ENCODE measurements at regions not wholly inside any gene's neighbourhood (a gene's known extent, or its start where the extent isn't known, plus 50 kb on each side); places are given as distances from the start of the nearest gene placed in this dataset.

DNA sequence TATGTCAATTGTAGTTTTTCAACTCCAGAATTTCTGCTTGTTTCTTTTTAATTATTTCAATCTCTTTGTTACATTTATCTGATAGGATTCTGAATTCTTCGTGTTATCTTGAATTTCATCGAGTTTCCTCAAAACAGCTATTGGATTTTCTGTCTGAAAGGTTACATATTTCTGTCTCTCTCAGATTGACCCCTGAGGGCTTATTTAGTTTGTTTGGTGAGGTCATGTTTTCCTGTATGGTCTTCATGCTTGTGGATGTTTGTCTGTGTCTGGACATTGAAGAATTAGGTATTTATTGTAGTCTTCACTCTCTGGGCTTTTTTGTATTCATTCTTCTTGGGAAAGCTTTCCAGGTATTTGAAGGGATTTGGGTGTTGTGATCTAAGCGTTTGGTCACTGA lies 85.6 kb downstream of the SNAPC1 start:
- in situ Hi-C loops (cut with HindIII; ENCODE audit: low pct_unique_long_range_greater_than_20kb, low sequenced_read_pairs), result no loop called here
- DNase-seq (ENCODE audit: low read depth), result no peak

DNA sequence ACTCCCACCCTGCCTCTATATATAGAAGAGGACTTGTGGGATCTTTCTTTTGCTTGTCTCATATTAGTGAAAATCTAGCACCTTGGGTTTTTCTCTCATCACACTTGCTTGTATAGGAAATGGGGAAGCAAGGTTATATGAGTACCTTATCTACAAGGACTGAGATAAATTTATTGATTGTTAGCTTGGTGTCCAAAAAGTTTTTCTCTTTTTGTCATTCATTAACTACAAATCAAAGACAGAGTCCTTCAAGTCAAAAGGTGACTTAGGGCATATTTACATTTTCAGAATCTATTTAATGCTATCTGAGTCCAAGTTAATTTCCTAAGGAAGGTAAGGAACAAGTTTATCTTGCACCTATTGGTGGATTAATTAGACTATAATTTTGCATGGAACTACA lies 92.7 kb downstream of the SNAPC1 start:
- no peak for DNase-seq (ENCODE audit: low read depth)
- in situ Hi-C loops (cut with HindIII; ENCODE audit: low pct_unique_long_range_greater_than_20kb, low sequenced_read_pairs), result no loop called here

- peak; percentile 23 for DNase-seq (ENCODE audit: low read depth)
- in situ Hi-C loops (cut with HindIII; ENCODE audit: low pct_unique_long_range_greater_than_20kb, low sequenced_read_pairs), result no loop called here
Measured at GRCh38 chr14:61860294-61860918, 98.2 kb downstream of the SNAPC1 start.

DNA sequence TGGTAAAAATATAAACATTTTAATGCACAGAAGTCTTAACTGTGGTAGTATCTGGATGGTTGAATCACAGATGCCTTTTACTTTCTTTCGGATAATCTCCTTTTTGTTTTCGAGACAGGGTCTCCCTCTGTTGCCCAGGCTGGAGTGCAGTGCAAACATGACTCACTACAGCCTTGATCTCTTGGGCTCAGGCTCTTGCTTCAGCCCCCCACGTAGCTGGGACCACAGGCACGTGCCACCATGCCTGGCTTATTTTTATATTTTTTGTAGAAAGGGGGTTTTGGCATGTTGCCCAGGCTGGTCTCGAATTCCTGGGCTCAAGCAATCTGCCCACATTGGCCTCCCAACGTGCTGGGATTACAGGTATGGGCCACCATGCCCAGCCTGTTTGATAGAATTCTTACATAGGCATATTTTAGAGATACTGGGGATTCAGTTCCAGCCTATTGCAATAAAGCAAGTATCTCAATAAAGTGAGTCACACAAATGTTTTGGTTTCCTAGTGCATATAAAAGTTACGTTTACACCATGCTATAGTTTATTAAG lies 99.2 kb downstream of the SNAPC1 start:
- in situ Hi-C loops (cut with HindIII; ENCODE audit: low pct_unique_long_range_greater_than_20kb, low sequenced_read_pairs), result no loop called here
- no peak for DNase-seq (ENCODE audit: low read depth)

GRCh38 chr14:61864329-61864898 lies 102.2 kb downstream of the SNAPC1 start:
- in situ Hi-C loops (cut with HindIII; ENCODE audit: low pct_unique_long_range_greater_than_20kb, low sequenced_read_pairs), result no loop called here

DNA sequence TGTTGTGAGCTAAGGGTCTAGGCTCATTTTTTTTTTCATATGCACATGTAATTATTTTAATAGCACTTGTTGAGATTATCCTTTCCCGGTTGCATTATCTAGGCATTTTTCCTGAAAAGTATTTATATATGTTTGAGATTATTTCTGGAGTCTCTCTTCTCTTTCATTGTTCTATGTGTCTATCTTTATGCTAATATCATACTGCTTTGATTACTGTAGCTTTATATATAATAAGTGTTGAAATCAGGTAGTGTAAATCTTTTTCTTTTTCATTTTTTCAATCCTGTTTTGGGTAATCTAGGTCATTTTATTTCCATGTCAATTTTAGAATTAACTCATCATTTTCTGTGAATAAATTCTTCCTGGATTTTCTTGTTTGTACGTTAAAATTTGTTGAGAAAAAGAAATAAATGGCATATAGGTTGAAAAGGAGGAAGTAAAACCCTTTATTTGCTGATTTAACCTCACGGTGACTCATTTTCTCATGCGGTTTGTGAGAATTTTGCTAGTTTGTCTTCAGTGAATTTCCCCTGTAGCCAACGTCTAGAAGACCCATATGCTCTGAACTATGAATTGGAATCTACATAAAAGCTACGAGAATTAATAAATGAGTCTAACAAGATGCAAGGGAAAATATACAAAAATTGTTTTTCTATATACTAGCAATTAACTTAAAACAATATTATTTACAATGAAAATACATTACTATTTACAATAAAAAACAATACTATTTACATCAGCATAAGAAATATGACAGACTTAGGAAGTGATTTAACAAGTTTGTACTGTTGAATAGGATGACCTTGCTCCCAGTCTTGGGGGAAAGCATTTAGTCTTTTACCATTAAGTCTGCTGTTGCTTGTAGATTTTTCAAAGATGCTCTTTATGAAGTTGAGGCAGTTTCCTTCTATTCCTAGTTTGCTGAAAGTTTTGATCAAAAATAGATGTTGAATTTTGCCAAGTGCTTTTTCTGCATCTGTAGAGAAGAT lies 105.0 kb downstream of the SNAPC1 start:
- in situ Hi-C loops (cut with HindIII; ENCODE audit: low pct_unique_long_range_greater_than_20kb, low sequenced_read_pairs), result no loop called here
- peak; percentile 18 for DNase-seq (ENCODE audit: low read depth)

More at GRCh38 chr14:61864329-61864898, 102.2 kb downstream of the SNAPC1 start:
- no peak for DNase-seq (ENCODE audit: low read depth)

GRCh38 chr14:61868846-61869245 lies 106.6 kb downstream of the SNAPC1 start:
- in situ Hi-C loops (cut with HindIII; ENCODE audit: low pct_unique_long_range_greater_than_20kb, low sequenced_read_pairs), result no loop called here
- DNase-seq (ENCODE audit: low read depth), result no peak

DNA sequence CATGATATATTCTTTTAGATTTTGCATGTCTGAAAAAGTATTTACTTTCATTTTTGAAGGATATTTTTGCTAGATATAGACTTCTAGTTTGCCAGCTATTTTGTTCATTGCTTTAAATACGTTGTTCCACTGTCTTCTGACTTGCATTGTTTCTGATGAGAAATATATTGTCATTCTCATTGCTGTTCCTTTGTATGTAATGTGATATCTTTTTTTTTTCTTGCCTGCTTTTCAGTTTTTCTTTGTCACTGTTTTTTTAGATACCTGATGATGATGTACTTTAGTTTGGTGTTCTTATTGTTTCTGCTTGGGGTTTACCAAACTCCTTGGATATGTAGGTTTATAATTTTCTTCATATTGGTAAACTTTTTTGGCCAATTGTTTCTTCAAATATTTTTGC lies 107.9 kb downstream of the SNAPC1 start:
- in situ Hi-C loops (cut with HindIII; ENCODE audit: low pct_unique_long_range_greater_than_20kb, low sequenced_read_pairs), result no loop called here
- no peak for DNase-seq (ENCODE audit: low read depth)

- in situ Hi-C loops (cut with HindIII; ENCODE audit: low pct_unique_long_range_greater_than_20kb, low sequenced_read_pairs), result no loop called here
Measured at GRCh38 chr14:61872452-61872851, 110.2 kb downstream of the SNAPC1 start.

GRCh38 chr14:61875483-61875882 lies 113.3 kb downstream of the SNAPC1 start:
- in situ Hi-C loops (cut with HindIII; ENCODE audit: low pct_unique_long_range_greater_than_20kb, low sequenced_read_pairs), result no loop called here

More at GRCh38 chr14:61872452-61872851, 110.2 kb downstream of the SNAPC1 start:
- no peak for DNase-seq (ENCODE audit: low read depth)

DNA sequence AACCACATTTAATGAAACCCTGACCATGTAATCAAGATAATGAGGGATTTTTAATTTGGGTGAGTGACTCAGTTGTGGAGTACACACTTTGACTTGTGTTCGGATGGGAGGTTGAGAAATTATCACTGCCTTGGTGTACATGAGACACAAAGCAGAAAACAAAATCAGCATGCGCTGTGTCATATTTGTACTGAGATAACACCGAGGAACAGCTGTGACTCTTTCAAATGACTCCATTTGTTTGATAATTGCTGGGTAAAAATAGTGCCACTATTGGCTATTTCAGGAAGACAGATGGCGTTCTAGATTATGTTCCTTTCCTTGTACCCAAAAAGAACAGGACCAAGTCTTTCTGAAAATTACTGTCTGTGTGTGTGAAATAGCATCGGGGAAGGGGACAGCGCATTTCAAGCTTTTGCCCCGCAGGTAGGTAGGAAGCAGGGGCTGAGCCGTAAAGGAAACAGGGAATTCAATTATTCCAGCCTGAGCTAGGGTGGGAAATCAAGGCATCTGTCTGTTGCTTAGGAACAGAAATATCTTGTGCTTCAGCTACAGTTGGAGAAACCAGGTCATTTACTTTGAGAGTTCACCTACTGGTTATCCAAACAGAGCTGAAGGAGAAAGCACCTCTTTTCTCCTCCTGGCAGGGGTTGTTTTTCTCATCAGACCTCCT lies 114.3 kb downstream of the SNAPC1 start:
- in situ Hi-C loops (cut with HindIII; ENCODE audit: low pct_unique_long_range_greater_than_20kb, low sequenced_read_pairs), result no loop called here
- DNase-seq (ENCODE audit: low read depth), result no peak

More at GRCh38 chr14:61875483-61875882, 113.3 kb downstream of the SNAPC1 start:
- DNase-seq (ENCODE audit: low read depth), result no peak

DNA sequence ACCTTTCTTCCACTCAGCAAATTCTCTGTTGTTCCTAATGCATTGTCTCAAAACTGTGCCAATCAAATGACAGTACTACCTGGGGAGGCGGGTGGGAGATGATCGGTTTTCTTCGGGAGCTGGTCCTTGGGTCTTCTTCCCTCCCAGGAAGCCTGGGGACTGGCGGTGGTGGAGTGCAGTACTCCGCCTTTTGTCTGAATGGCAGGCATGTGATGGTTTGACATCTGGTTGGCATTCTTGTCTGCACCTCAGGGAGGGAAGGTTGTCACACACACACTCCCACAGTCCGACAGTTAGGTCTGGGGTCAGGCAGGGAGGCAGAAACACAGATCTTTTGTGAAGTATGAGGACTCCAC lies 114.8 kb downstream of the SNAPC1 start:
- in situ Hi-C loops (cut with HindIII; ENCODE audit: low pct_unique_long_range_greater_than_20kb, low sequenced_read_pairs), result no loop called here
- no peak for DNase-seq (ENCODE audit: low read depth)

GRCh38 chr14:61877768-61878167 lies 115.5 kb downstream of the SNAPC1 start:
- no peak for DNase-seq (ENCODE audit: low read depth)
- in situ Hi-C loops (cut with HindIII; ENCODE audit: low pct_unique_long_range_greater_than_20kb, low sequenced_read_pairs), result no loop called here

GRCh38 chr14:61878931-61879330 lies 116.7 kb downstream of the SNAPC1 start:
- DNase-seq (ENCODE audit: low read depth), result no peak

DNA sequence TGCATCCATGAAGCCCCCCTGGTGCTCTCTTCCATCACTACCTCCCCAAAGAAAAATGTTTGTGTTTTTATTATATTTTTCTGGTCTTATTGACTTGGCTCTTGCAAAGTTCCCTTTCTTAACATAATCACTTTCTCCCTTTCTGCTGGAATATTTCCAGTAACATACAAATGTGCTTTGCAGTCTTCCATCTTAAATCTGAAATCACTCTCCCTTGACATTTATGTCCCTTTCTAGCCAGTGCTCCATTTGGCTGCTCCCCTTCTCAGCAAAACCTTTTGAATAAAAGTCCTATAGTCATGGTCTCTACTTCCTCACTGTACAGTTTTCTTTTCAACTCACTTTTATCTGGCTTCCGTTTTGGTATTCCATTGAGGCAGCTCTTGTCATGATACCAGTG lies 118.8 kb downstream of the SNAPC1 start:
- no peak for DNase-seq (ENCODE audit: low read depth)
- in situ Hi-C loops (cut with HindIII; ENCODE audit: low pct_unique_long_range_greater_than_20kb, low sequenced_read_pairs), result no loop called here

More at GRCh38 chr14:61878931-61879330, 116.7 kb downstream of the SNAPC1 start:
- in situ Hi-C loops (cut with HindIII; ENCODE audit: low pct_unique_long_range_greater_than_20kb, low sequenced_read_pairs), result no loop called here

- in situ Hi-C loops (cut with HindIII; ENCODE audit: low pct_unique_long_range_greater_than_20kb, low sequenced_read_pairs), result no loop called here
- no peak for DNase-seq (ENCODE audit: low read depth)
Measured at GRCh38 chr14:61884711-61885110, 122.5 kb downstream of the SNAPC1 start.

- in situ Hi-C loops (cut with HindIII; ENCODE audit: low pct_unique_long_range_greater_than_20kb, low sequenced_read_pairs), result no loop called here
- no peak for DNase-seq (ENCODE audit: low read depth)
Measured at GRCh38 chr14:61885203-61885961, 123.2 kb downstream of the SNAPC1 start.

DNA sequence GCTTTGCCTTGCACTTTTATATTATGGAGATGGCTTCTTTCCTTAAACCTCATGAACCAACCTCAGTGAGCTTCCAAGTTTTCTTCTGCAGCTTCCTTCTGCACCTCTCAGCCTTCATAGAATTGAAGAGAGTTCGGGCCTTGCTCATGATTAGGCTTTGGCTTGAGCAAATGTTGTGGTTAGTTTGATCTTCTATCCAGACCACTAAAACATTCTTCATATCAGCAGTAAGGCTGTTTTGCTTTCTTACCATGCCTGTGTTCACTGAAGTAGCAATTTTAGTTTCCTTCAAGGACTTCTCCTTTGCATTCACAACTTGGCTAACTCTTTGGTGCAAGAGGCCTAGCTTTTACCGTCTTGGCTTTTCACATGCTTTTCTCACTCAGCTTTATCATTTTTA lies 125.4 kb downstream of the SNAPC1 start:
- in situ Hi-C loops (cut with HindIII; ENCODE audit: low pct_unique_long_range_greater_than_20kb, low sequenced_read_pairs), result no loop called here
- no peak for DNase-seq (ENCODE audit: low read depth)
